ENCODE measurements at regions not wholly inside any gene's neighbourhood (a gene's known extent, or its start where the extent isn't known, plus 50 kb on each side); places are given as distances from the start of the nearest gene placed in this dataset.
"Not testable (repeated sequence)": the region's sequence is repeated elsewhere in the genome, so short reads cannot be mapped to it uniquely, and the experiment has no call there.

GRCh38 chr6:27814665-27815424, 97.4 kb downstream of the OR2B2 start:
- TF ChIP-seq CTCF (conservative IDR thresholded peaks at IDR 0.05; ENCODE audit: low read depth, low read length) = no peak
- peak; percentile 98 for DNase-seq (ENCODE audit: low read depth)
- H3K4me3 ChIP-seq (ENCODE audit: low read depth, low read length) = peak overlapping the region; percentile 60

DNA sequence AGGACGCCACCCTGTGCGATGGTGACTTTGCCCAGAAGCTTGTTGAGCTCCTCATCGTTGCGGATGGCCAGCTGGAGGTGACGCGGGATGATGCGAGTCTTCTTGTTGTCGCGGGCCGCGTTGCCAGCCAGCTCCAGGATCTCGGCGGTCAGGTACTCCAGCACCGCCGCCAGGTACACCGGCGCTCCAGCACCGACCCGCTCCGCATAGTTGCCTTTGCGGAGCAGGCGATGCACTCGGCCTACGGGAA, 97.9 kb downstream of the OR2B2 start:
- not testable (repeated sequence) for DNase-seq (ENCODE audit: low read depth)
- peak overlapping the region; percentile 60 for H3K4me3 ChIP-seq (ENCODE audit: low read depth, low read length)

DNA sequence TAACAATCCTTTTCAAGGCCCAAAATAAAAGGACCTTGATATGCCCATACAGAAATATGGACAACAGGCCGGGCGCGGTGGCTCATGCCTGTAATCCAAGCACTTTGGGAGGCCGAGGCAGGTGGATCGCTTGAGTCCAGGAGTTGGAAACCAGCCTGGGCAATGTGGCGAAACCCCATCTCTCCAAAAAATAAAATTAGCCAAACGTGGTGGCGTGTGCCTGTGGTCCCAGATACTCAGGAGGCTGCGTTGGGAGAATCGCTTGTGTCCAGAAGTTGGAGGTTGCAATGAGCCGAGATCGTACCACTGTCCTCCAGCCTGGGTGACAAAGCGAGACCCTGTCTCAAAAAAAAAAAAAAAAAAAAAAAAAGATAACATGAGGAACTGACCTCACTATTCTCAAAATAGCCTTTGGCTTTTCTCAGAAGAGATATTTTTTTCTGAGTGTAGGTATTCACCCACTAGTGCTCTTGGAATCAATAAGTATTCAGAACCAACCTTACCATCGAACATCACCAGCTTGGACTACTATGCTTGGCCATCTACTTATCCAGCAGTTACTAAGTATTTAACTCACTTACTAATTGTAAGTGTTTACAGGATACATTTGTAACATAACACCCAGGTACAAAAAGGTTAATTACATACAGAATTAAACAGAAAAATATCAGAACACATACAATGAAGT, 99.2 kb downstream of the OR2B2 start:
- no peak for TF ChIP-seq CTCF (conservative IDR thresholded peaks at IDR 0.05; ENCODE audit: low read depth, low read length)
- H3K4me3 ChIP-seq (ENCODE audit: low read depth, low read length) = no peak overlapping the region
- no peak for DNase-seq (ENCODE audit: low read depth)

GRCh38 chr6:27812078-27812804, 100.0 kb downstream of the OR2B2 start:
- DNase-seq (ENCODE audit: low read depth) = no peak
- no peak for TF ChIP-seq CTCF (conservative IDR thresholded peaks at IDR 0.05; ENCODE audit: low read depth, low read length)
- no peak overlapping the region for H3K4me3 ChIP-seq (ENCODE audit: low read depth, low read length)

- TF ChIP-seq CTCF (conservative IDR thresholded peaks at IDR 0.05; ENCODE audit: low read depth, low read length) = no peak
- no peak for DNase-seq (ENCODE audit: low read depth)
- no peak overlapping the region for H3K4me3 ChIP-seq (ENCODE audit: low read depth, low read length)
These were observed 100.8 kb downstream of the OR2B2 start for GRCh38 chr6:27811451-27811772.

DNA sequence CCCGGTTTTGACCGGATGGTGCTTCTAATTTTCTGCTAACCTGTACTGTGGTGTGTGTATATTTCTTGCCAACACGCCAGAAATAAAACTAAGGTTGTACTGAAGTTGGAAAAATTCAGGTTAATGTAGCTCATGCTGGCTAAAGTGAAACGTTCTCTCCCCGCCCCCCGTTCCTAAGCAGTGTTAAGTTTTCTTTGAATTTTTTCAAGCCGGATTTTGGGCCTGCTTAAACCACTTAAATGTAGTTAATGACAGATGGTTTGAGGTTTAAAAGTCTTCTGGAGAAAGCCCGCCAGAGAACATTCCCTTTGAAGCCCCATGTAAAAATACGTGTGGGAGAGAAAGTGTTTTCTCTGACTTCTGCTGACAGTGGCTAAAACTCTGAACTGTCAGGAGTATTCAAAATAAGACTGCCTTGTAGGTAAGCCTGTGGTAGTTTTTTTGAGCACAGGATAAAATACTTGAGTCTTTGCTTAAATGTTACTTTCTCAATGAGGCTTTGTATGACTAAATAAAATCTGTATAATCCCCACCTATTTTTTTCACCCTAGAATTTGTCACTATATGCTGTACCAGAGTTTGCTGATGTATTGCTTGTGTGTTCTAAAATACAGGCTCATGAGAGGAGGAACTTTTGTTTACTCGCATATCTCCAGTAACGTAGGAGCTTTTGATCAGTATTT, 101.3 kb downstream of the OR2B2 start:
- no peak for DNase-seq (ENCODE audit: low read depth)
- peak overlapping the region; percentile 74 for H3K4me3 ChIP-seq (ENCODE audit: low read depth, low read length)
- no peak for TF ChIP-seq CTCF (conservative IDR thresholded peaks at IDR 0.05; ENCODE audit: low read depth, low read length)

All from choroid plexus epithelial cell (primary cell).